ENCODE measurements at regions not wholly inside any gene's neighbourhood (a gene's known extent, or its start where the extent isn't known, plus 50 kb on each side); places are given as distances from the start of the nearest gene placed in this dataset.

DNA sequence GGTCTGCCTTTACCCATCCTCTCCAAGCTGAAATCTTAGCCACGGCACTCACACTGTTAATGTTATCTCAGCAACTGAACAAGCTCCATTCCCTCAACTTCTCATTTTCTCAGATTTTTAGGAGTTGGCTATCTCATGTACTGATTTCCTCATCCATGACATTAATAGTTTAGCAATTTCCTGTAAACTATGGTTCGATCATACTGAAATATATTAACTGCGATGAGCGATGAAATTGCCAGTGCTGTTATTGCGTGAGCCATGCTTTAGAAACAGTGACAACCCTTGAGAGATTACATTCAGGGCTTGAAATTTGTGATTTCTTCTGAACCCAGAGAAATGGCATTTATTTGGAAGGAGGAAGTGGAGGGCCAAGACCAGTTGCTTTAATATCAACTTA is 223.7 kb downstream of the GPAT3 start:
- H3F3A ChIP-seq (ENCODE audit: insufficient read depth): no peaks in the 10 kb centered on the region
- no peaks in the 10 kb centered on the region for H3K27me3 ChIP-seq (ENCODE audit: low read length)
- H3K4me2 ChIP-seq (ENCODE audit: low read depth, low read length, poor library complexity, severe bottlenecking): no peak overlapping the region
- H3K36me3 ChIP-seq (ENCODE audit: low read length): no peaks in the 10 kb centered on the region
- no peak overlapping the region for H2AFZ ChIP-seq (ENCODE audit: low read depth, low read length, severe bottlenecking)
- no peaks in the 10 kb centered on the region for H3K79me2 ChIP-seq (ENCODE audit: insufficient read depth, low read length)
- no peaks in the 10 kb centered on the region for H3K9me3 ChIP-seq (ENCODE audit: insufficient read depth, low read length)
- H3K9ac ChIP-seq (ENCODE audit: low read length): no peak overlapping the region
- TF ChIP-seq EZH2phosphoT487 (conservative IDR thresholded peaks at IDR 0.05; ENCODE audit: low read length): no peak
- TF ChIP-seq, protein P1, sequence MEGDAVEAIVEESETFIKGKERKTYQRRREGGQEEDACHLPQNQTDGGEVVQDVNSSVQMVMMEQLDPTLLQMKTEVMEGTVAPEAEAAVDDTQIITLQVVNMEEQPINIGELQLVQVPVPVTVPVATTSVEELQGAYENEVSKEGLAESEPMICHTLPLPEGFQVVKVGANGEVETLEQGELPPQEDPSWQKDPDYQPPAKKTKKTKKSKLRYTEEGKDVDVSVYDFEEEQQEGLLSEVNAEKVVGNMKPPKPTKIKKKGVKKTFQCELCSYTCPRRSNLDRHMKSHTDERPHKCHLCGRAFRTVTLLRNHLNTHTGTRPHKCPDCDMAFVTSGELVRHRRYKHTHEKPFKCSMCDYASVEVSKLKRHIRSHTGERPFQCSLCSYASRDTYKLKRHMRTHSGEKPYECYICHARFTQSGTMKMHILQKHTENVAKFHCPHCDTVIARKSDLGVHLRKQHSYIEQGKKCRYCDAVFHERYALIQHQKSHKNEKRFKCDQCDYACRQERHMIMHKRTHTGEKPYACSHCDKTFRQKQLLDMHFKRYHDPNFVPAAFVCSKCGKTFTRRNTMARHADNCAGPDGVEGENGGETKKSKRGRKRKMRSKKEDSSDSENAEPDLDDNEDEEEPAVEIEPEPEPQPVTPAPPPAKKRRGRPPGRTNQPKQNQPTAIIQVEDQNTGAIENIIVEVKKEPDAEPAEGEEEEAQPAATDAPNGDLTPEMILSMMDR (IDR thresholded peaks at IDR 0.05; ENCODE audit: insufficient read depth, low read length, poor library complexity, severe bottlenecking): no peak
- H4K20me1 ChIP-seq (ENCODE audit: low read depth, low read length): no peaks in the 10 kb centered on the region
- H3K4me3 ChIP-seq (ENCODE audit: insufficient read depth, low read length, poor library complexity, severe bottlenecking): no peak overlapping the region
- no peak overlapping the region for H3K27ac ChIP-seq (ENCODE audit: low read depth, low read length)
- no peaks in the 10 kb centered on the region for H3K9me2 ChIP-seq (replicated peaks; ENCODE audit: insufficient read depth, low read length)

GRCh38 chr4:83758285-83758684 is 222.4 kb downstream of the GPAT3 start:
- Histone ChIP-seq H3K9ac (ENCODE audit: low read length) (no peak overlapping the region), H3K27ac (ENCODE audit: low read depth, low read length) (no peak overlapping the region), H3K36me3 (ENCODE audit: low read length) (no peaks in the 10 kb centered on the region), H3K79me2 (ENCODE audit: insufficient read depth, low read length) (no peaks in the 10 kb centered on the region), H3K27me3 (ENCODE audit: low read length) (no peaks in the 10 kb centered on the region), H3K4me3 (ENCODE audit: insufficient read depth, low read length, poor library complexity, severe bottlenecking) (no peak overlapping the region), H4K20me1 (ENCODE audit: low read depth, low read length) (no peaks in the 10 kb centered on the region), H3K9me3 (ENCODE audit: insufficient read depth, low read length) (no peaks in the 10 kb centered on the region), H3F3A (ENCODE audit: insufficient read depth) (no peaks in the 10 kb centered on the region), H3K9me2 (replicated peaks; ENCODE audit: insufficient read depth, low read length) (no peaks in the 10 kb centered on the region), H2AFZ (ENCODE audit: low read depth, low read length, severe bottlenecking) (no peak overlapping the region), H3K4me2 (ENCODE audit: low read depth, low read length, poor library complexity, severe bottlenecking) (no peak overlapping the region)
- TF ChIP-seq, protein P1 (IDR thresholded peaks at IDR 0.05; ENCODE audit: insufficient read depth, low read length, poor library complexity, severe bottlenecking): no peak
- TF ChIP-seq EZH2phosphoT487 (conservative IDR thresholded peaks at IDR 0.05; ENCODE audit: low read length): no peak

GRCh38 chr4:83757121-83757621 is 221.3 kb downstream of the GPAT3 start:
- Histone ChIP-seq H3K79me2 (ENCODE audit: insufficient read depth, low read length) (no peaks in the 10 kb centered on the region), H3K27me3 (ENCODE audit: low read length) (no peaks in the 10 kb centered on the region), H3K9me2 (replicated peaks; ENCODE audit: insufficient read depth, low read length) (no peaks in the 10 kb centered on the region), H3K27ac (ENCODE audit: low read depth, low read length) (no peak overlapping the region), H3K4me3 (ENCODE audit: insufficient read depth, low read length, poor library complexity, severe bottlenecking) (no peak overlapping the region), H2AFZ (ENCODE audit: low read depth, low read length, severe bottlenecking) (no peak overlapping the region), H3K36me3 (ENCODE audit: low read length) (no peaks in the 10 kb centered on the region), H3K4me2 (ENCODE audit: low read depth, low read length, poor library complexity, severe bottlenecking) (no peak overlapping the region), H3F3A (ENCODE audit: insufficient read depth) (no peaks in the 10 kb centered on the region), H3K9me3 (ENCODE audit: insufficient read depth, low read length) (no peaks in the 10 kb centered on the region), H4K20me1 (ENCODE audit: low read depth, low read length) (no peaks in the 10 kb centered on the region), H3K9ac (ENCODE audit: low read length) (no peak overlapping the region)
- TF ChIP-seq, protein P1 (IDR thresholded peaks at IDR 0.05; ENCODE audit: insufficient read depth, low read length, poor library complexity, severe bottlenecking): no peak
- TF ChIP-seq EZH2phosphoT487 (conservative IDR thresholded peaks at IDR 0.05; ENCODE audit: low read length): no peak

Data from SU-DHL-6 (cell line).